Naive thymus-derived CD8-positive, alpha-beta T cell (primary cell): ENCODE measurements at regions not wholly inside any gene's neighbourhood (a gene's known extent, or its start where the extent isn't known, plus 50 kb on each side); places are given as distances from the start of the nearest gene placed in this dataset.

Experiments used
- ATAC-seq, 2 donors: fragments of 150-1000 bp; cut with Tn5 transposase in 1 of 2; sonication (Bioruptor Pico), chemical (Tn5 transposase) in 1 of 2; 1 replicate in 1 of 2; 2 replicates in 1 of 2; pipeline ENCODE4 v1.10.0; 2021; ENCODE audit warnings: mild to moderate bottlenecking in 2 of 2, moderate library complexity in 2 of 2
- POLR2A ChIA-PET: fragments of 350-600 bp; sonication (Branson Sonifier 250); formaldehyde crosslinking; loops from one replicate; lab custom pipeline; 2021; ENCODE audit warnings: antibody characterized with exemption; lab: Charles Lee
- DNase-seq, 10 donors: peaks; one replicate each; pipeline versions ENCODE4 v3.0.0 to v3.0.0-alpha.2; 2020 to 2022
- H3K27ac Mint-ChIP-seq, 10 donors: one replicate each; pipeline ENCODE4 v1.8.0; 2020 to 2022; ENCODE audit warnings: mild to moderate bottlenecking in 10 of 10, mixed read lengths in 10 of 10, moderate library complexity in 4 of 10, inconsistent platforms in 1 of 10
- H3K27me3 Mint-ChIP-seq, 5 donors: one replicate each; pipeline ENCODE4 v1.8.0; 2021 to 2022; ENCODE audit warnings: mixed read lengths in 5 of 5
- H3K36me3 Mint-ChIP-seq, 3 donors: one replicate each; pipeline ENCODE4 v1.8.0; 2020 to 2022; ENCODE audit warnings: mixed read lengths in 3 of 3, mild to moderate bottlenecking in 2 of 3, inconsistent platforms in 1 of 3
- H3K4me1 Mint-ChIP-seq, 4 donors: one replicate each; pipeline ENCODE4 v1.8.0; 2021 to 2022; ENCODE audit warnings: mixed read lengths in 4 of 4
- H3K4me3 Mint-ChIP-seq, 10 donors: one replicate each; pipeline ENCODE4 v1.8.0; 2020 to 2022; ENCODE audit warnings: mild to moderate bottlenecking in 10 of 10, mixed read lengths in 10 of 10, moderate library complexity in 6 of 10, inconsistent platforms in 1 of 10
- H3K9me3 Mint-ChIP-seq, 9 donors: one replicate each; pipeline ENCODE4 v1.8.0; 2020 to 2022; ENCODE audit warnings: mixed read lengths in 9 of 9, mild to moderate bottlenecking in 3 of 9, inconsistent platforms in 1 of 9, moderate library complexity in 1 of 9

GRCh38 chr2:150417278-150417677 is 70.2 kb downstream of the RND3 start:
- Mint-ChIP-seq H3K27ac (no peak overlapping the region), H3K4me3 (no peak overlapping the region), H3K9me3 (peaks cover 0 to 18% (median 2%) of the 10 kb centered on the region in 9 donors), H3K27me3 (no peaks in the 10 kb centered on the region), H3K4me1 (no peaks in the 10 kb centered on the region), H3K36me3 (no peaks in the 10 kb centered on the region)
- DNase-seq (no peak), ATAC-seq (no peak)
- POLR2A ChIA-PET, result no interaction called here

DNA sequence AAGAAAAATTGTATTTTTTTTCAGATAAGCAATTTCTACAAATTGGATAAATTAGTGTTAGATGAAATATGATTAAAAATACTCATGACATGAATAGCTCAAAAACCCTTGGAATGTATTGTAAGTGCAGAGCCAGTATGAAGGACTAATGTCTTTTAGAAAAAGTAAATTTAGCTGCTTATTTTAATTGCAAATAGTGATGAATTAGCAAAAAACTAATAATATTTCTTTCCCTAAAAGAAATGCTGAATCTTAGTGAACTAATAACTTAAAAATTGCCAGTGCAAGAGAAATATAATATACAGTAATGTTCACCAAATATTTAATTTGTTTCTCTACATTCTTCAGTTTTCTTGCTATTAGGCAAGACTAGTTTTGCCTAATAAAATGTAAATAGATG is 72.4 kb downstream of the RND3 start:
- POLR2A ChIA-PET, result no interaction called here
- no peaks in the 10 kb centered on the region for H3K27me3 Mint-ChIP-seq
- H3K4me1 Mint-ChIP-seq, result no peaks in the 10 kb centered on the region
- no peak for DNase-seq
- no peak overlapping the region for H3K27ac Mint-ChIP-seq
- no peaks in the 10 kb centered on the region for H3K36me3 Mint-ChIP-seq
- no peak for ATAC-seq
- peaks cover 0 to 10% (median 3%) of the 10 kb centered on the region in 9 donors for H3K9me3 Mint-ChIP-seq
- no peak overlapping the region for H3K4me3 Mint-ChIP-seq

DNA sequence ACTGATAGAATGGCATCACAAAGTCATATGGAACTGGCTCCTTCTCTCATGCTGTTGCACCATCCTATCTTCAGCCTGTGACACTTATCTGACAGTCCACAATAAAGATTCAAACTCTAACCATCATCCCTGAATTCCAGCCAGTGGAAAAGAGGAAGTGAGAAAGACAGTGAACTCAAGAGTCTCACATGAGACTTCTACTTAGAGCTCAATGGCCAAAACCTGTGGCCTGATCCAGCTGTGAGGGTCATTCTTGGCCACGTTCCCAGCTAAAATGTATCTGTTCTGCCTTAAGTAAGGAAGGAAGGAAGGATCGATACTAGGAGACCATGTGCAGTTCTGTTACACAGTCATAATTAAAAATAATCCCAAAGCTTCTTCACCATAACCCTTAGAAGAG is 73.6 kb downstream of the RND3 start:
- H3K36me3 Mint-ChIP-seq, result no peaks in the 10 kb centered on the region
- no peak overlapping the region for H3K27ac Mint-ChIP-seq
- H3K4me3 Mint-ChIP-seq, result no peak overlapping the region
- no peaks in the 10 kb centered on the region for H3K27me3 Mint-ChIP-seq
- DNase-seq, result no peak
- POLR2A ChIA-PET, result no interaction called here
- H3K4me1 Mint-ChIP-seq, result no peaks in the 10 kb centered on the region
- H3K9me3 Mint-ChIP-seq, result peaks cover 0 to 10% (median 0%) of the 10 kb centered on the region in 9 donors
- ATAC-seq, result no peak

- H3K27me3 Mint-ChIP-seq, result no peaks in the 10 kb centered on the region
- peaks cover 0 to 10% (median 0%) of the 10 kb centered on the region in 9 donors for H3K9me3 Mint-ChIP-seq
- ATAC-seq, result no peak
- no peaks in the 10 kb centered on the region for H3K36me3 Mint-ChIP-seq
- POLR2A ChIA-PET, result no interaction called here
- H3K4me1 Mint-ChIP-seq, result no peaks in the 10 kb centered on the region
- no peak overlapping the region for H3K27ac Mint-ChIP-seq
- no peak for DNase-seq
- no peak overlapping the region for H3K4me3 Mint-ChIP-seq
These were observed 74.1 kb downstream of the RND3 start for GRCh38 chr2:150413366-150413765.

GRCh38 chr2:150410809-150411208 is 76.7 kb downstream of the RND3 start:
- ATAC-seq (no peak), DNase-seq (no peak)
- Mint-ChIP-seq H3K9me3 (peaks cover 0 to 10% (median 3%) of the 10 kb centered on the region in 9 donors), H3K4me3 (no peak overlapping the region), H3K36me3 (no peaks in the 10 kb centered on the region), H3K27me3 (no peaks in the 10 kb centered on the region), H3K4me1 (no peaks in the 10 kb centered on the region), H3K27ac (no peak overlapping the region)
- POLR2A ChIA-PET, result no interaction called here

- DNase-seq (no peak), ATAC-seq (no peak)
- Mint-ChIP-seq H3K36me3 (no peaks in the 10 kb centered on the region), H3K27me3 (no peaks in the 10 kb centered on the region), H3K27ac (no peak overlapping the region), H3K4me1 (no peaks in the 10 kb centered on the region), H3K9me3 (peaks cover 0 to 10% (median 3%) of the 10 kb centered on the region in 9 donors), H3K4me3 (no peak overlapping the region)
- POLR2A ChIA-PET, result no interaction called here
These were observed 78.3 kb downstream of the RND3 start for GRCh38 chr2:150409196-150409595.

DNA sequence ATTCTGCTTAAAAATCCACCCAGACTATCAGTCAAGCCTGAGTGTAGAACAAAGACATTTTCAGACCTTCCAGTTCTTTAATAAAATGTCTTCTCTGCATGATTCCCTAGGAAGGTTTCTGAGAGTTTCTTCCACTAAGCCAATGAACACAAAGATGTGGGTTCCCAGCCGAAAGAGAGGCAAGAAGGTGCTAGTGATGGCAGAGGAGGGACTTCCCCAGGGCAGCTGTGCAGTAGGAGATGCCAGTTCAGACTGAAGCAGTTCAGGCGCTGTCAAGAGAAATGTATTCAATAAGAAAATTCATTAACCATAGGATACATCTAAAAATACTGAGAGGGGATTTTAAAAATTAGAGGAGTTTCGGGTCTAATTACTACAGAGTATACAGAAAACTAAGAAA is 83.3 kb downstream of the RND3 start:
- POLR2A ChIA-PET, result no interaction called here
- no peak for DNase-seq
- H3K4me3 Mint-ChIP-seq, result no peak overlapping the region
- H3K9me3 Mint-ChIP-seq, result peaks cover 0 to 9% (median under 1%) of the 10 kb centered on the region in 9 donors
- H3K36me3 Mint-ChIP-seq, result no peaks in the 10 kb centered on the region
- H3K4me1 Mint-ChIP-seq, result no peaks in the 10 kb centered on the region
- H3K27me3 Mint-ChIP-seq, result no peaks in the 10 kb centered on the region
- H3K27ac Mint-ChIP-seq, result no peak overlapping the region
- no peak for ATAC-seq

DNA sequence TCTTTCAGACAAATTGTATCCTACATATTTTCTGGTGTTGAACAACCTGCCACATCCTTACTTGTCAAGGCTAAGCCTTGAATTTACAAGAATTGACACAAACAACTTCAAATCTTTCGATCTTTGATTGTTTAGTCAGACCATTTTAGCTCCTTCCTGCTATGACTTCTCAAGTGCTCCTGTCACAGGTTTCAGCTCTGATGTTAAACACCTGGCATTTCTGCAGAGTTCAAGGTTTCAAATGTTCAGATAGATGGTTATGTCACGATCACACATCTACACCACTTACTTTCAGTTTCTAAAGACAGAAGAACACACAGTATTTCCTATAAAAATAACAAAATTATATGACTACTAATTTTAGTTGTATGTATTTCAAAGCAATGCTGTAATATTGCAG is 84.0 kb downstream of the RND3 start:
- Mint-ChIP-seq H3K27ac (no peak overlapping the region), H3K36me3 (no peaks in the 10 kb centered on the region), H3K4me3 (no peak overlapping the region), H3K9me3 (peaks cover 0 to 9% (median 2%) of the 10 kb centered on the region in 9 donors), H3K27me3 (no peaks in the 10 kb centered on the region), H3K4me1 (no peaks in the 10 kb centered on the region)
- ATAC-seq (no peak), DNase-seq (no peak)
- POLR2A ChIA-PET, result no interaction called here

- ATAC-seq, result no peak
- Mint-ChIP-seq H3K9me3 (peaks cover 0 to 9% (median 3%) of the 10 kb centered on the region in 9 donors), H3K4me1 (no peaks in the 10 kb centered on the region), H3K4me3 (no peak overlapping the region), H3K36me3 (no peaks in the 10 kb centered on the region), H3K27ac (no peak overlapping the region), H3K27me3 (no peaks in the 10 kb centered on the region)
- DNase-seq, result no peak
- POLR2A ChIA-PET, result no interaction called here
These were observed 84.5 kb downstream of the RND3 start for GRCh38 chr2:150402953-150403352.

- ATAC-seq, result no peak
- H3K27ac Mint-ChIP-seq, result no peak overlapping the region
- POLR2A ChIA-PET, result no interaction called here
- no peak for DNase-seq
- H3K4me3 Mint-ChIP-seq, result no peak overlapping the region
- peaks cover 0 to 8% (median 3%) of the 10 kb centered on the region in 9 donors for H3K9me3 Mint-ChIP-seq
- no peaks in the 10 kb centered on the region for H3K36me3 Mint-ChIP-seq
- H3K4me1 Mint-ChIP-seq, result no peaks in the 10 kb centered on the region
- H3K27me3 Mint-ChIP-seq, result no peaks in the 10 kb centered on the region
These were observed 86.6 kb downstream of the RND3 start for GRCh38 chr2:150400849-150401248.

GRCh38 chr2:150392614-150393013 is 94.9 kb downstream of the RND3 start:
- Mint-ChIP-seq H3K36me3 (no peaks in the 10 kb centered on the region), H3K4me3 (no peak overlapping the region), H3K9me3 (peaks cover 0 to 17% (median 5%) of the 10 kb centered on the region in 9 donors), H3K4me1 (no peaks in the 10 kb centered on the region), H3K27me3 (peaks cover 0 to 4% (median 0%) of the 10 kb centered on the region in 5 donors), H3K27ac (no peak overlapping the region)
- POLR2A ChIA-PET, result no interaction called here
- ATAC-seq (no peak), DNase-seq (no peak)

DNA sequence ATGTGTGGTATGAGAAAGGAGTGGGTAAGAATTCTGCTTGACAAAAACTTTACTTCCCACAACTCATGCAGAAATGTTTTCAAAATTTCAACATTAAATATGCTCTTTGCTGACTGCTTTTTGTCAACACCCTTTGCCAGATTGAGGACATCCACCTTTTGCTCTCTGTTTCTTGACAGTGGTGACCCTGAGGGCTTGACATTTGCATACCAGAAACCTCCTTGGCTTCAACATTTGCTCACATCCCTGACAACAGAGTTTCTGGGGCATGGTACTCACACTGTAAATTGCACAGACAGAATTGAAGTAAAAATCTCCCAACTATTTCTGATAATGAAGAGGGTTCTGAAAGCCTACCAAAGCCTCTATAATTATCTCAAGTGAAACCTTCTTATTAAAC is 95.7 kb downstream of the RND3 start:
- no peaks in the 10 kb centered on the region for H3K4me1 Mint-ChIP-seq
- H3K36me3 Mint-ChIP-seq, result no peaks in the 10 kb centered on the region
- peaks cover 0 to 4% (median 0%) of the 10 kb centered on the region in 5 donors for H3K27me3 Mint-ChIP-seq
- peaks cover 0 to 17% (median 6%) of the 10 kb centered on the region in 9 donors for H3K9me3 Mint-ChIP-seq
- no peak overlapping the region for H3K27ac Mint-ChIP-seq
- ATAC-seq, result no peak
- H3K4me3 Mint-ChIP-seq, result no peak overlapping the region
- no peak for DNase-seq
- POLR2A ChIA-PET, result no interaction called here

DNA sequence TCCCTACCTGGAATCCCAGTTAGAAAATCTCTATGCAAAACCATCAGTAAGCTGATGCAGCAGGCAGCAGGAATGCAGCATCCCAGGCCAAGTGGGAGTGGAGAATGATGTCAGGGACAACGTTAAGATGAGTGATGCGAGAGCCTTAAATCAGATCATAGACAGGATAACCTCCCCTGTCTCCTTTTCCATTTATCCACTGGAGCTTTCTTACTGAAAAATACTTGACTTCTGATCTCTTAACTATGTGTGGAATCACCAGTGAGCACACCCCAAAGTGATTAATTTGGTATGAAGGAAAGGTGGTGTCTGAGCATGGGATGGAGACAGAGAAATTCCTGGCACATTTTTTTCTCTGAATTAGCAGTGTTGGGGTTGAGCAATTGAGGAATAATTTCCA is 98.0 kb downstream of the RND3 start:
- no peak overlapping the region for H3K4me3 Mint-ChIP-seq
- ATAC-seq (no peak), DNase-seq (no peak)
- no peak overlapping the region for H3K27ac Mint-ChIP-seq
- H3K27me3 Mint-ChIP-seq, result peaks cover 0 to 4% (median 0%) of the 10 kb centered on the region in 5 donors
- H3K36me3 Mint-ChIP-seq, result peaks cover 0 to 3% (median 0%) of the 10 kb centered on the region in 3 donors
- peaks cover 0 to 38% (median 13%) of the 10 kb centered on the region in 9 donors for H3K9me3 Mint-ChIP-seq
- H3K4me1 Mint-ChIP-seq, result no peaks in the 10 kb centered on the region
- POLR2A ChIA-PET, result no interaction called here

- Mint-ChIP-seq H3K27ac (no peak overlapping the region), H3K27me3 (peaks cover 0 to 4% (median 0%) of the 10 kb centered on the region in 5 donors), H3K4me1 (no peaks in the 10 kb centered on the region), H3K4me3 (no peak overlapping the region), H3K9me3 (peaks cover 0 to 45% (median 19%) of the 10 kb centered on the region in 9 donors), H3K36me3 (peaks cover 0 to 3% (median 0%) of the 10 kb centered on the region in 3 donors)
- ATAC-seq, result no peak
- POLR2A ChIA-PET, result no interaction called here
- DNase-seq, result no peak
These were observed 99.2 kb downstream of the RND3 start for GRCh38 chr2:150388289-150388625.
